GM12878 (cell line): ENCODE measurements at regions not wholly inside any gene's neighbourhood (a gene's known extent, or its start where the extent isn't known, plus 50 kb on each side); places are given as distances from the start of the nearest gene placed in this dataset.

Experiments
- ATAC-seq: fragments of 200-7000 bp; cut with Tn5 transposase; 3 replicates; pipeline ENCODE4 v1.9.1; 2020; ENCODE audit warnings: mild to moderate bottlenecking, moderate library complexity
- BruUV-seq: library from RNA; stranded (reverse); fragments of 400-500 nt; replicated peaks from 2 replicates; lab custom pipeline; 2021; lab: Mats Ljungman, UMichigan
- CTCF ChIA-PET: fragments of 300-600 bp; sonication (Branson Sonifier 250); formaldehyde crosslinking; extraction: SDS; loops from one replicate; lab custom pipeline; 2021; ENCODE audit warnings: inconsistent platforms; lab: Yijun Ruan, JAX
- POLR2A ChIA-PET: fragments of 350-600 bp; formaldehyde crosslinking; extraction: SDS; loops from one replicate; lab custom pipeline; 2021; ENCODE audit warnings: inconsistent platforms; lab: Charles Lee
- RAD21 ChIA-PET: fragments of 300-600 bp; sonication (Branson Sonifier 250); formaldehyde crosslinking; loops from one replicate; lab custom pipeline; 2023; ENCODE audit warnings: antibody characterized with exemption; ENCODE audit not compliant: unreplicated experiment; lab: Charles Lee
- SMC1A ChIA-PET: fragments of 300-600 bp; sonication (Branson Sonifier 250); formaldehyde crosslinking; loops from one replicate; lab custom pipeline; 2023; ENCODE audit not compliant: unreplicated experiment, uncharacterized antibody; lab: Charles Lee
- DNase-seq: peaks from one replicate; pipeline ENCODE4 v3.0.0-alpha.2; 2011; ENCODE audit warnings: low read depth, low spot score
- FAIRE-seq: peaks from 3 replicates; lab custom pipeline; 2011; peaks lifted over from hg19 to GRCh38; lab: Jason Lieb, UNC
- H2AFZ ChIP-seq: 2 replicates; pipeline ENCODE4 v1.6.0; 2011; ENCODE audit warnings: low read depth, low read length, control low read depth; ENCODE audit not compliant: control insufficient read depth
- H3K27ac ChIP-seq: 2 replicates; pipeline ENCODE4 v1.5.1; 2011; ENCODE audit warnings: control low read depth; ENCODE audit not compliant: control insufficient read depth, insufficient read depth
- H3K27me3 ChIP-seq, 2 experiments: replicated peaks in 1 of 2; 2 replicates each; pipeline versions ENCODE4 v1.6.0 to v1.6.1; 2011; ENCODE audit warnings: low read length in 1 of 2; ENCODE audit not compliant: control insufficient read depth in 2 of 2, insufficient read depth in 2 of 2
- H3K36me3 ChIP-seq, 2 experiments: 2 replicates each; pipeline ENCODE4 v1.5.1; 2011; ENCODE audit warnings: low read length in 1 of 2; ENCODE audit not compliant: control insufficient read depth in 2 of 2, insufficient read depth in 2 of 2
- H3K4me1 ChIP-seq: 2 replicates; pipeline ENCODE4 v1.6.1; 2011; ENCODE audit warnings: mild to moderate bottlenecking, low read length, moderate library complexity, mixed read lengths; ENCODE audit not compliant: control insufficient read depth, insufficient read depth
- H3K4me2 ChIP-seq: 2 replicates; pipeline ENCODE4 v1.6.0; 2011; ENCODE audit warnings: control low read depth; ENCODE audit not compliant: control insufficient read depth, insufficient read depth
- H3K4me3 ChIP-seq: fragments of 200-600 bp; sonication (generic); 2 replicates; pipeline ENCODE4 v1.5.1; 2016
- H3K79me2 ChIP-seq: 2 replicates; pipeline ENCODE4 v1.6.0; 2011; ENCODE audit warnings: low read length; ENCODE audit not compliant: control insufficient read depth, insufficient read depth
- H3K9ac ChIP-seq: 2 replicates; pipeline ENCODE4 v1.8.0; 2011; ENCODE audit warnings: low read length, control low read depth, mixed read lengths; ENCODE audit not compliant: control insufficient read depth, insufficient read depth
- H3K9me3 ChIP-seq: replicated peaks from 3 replicates; pipeline ENCODE4 v1.5.1; 2011; ENCODE audit warnings: mild to moderate bottlenecking, low read length; ENCODE audit not compliant: control insufficient read depth, insufficient read depth
- H4K20me1 ChIP-seq: 2 replicates; pipeline ENCODE4 v1.6.0; 2011; ENCODE audit not compliant: control insufficient read depth, insufficient read depth
- CEBPB ChIP-seq, 2 experiments: fragments of 150-350 bp in 1 of 2; IDR thresholded peaks; 2 replicates each; pipeline ENCODE4 v1.6.1; 2012 to 2014; ENCODE audit warnings: low read depth in 2 of 2, low read length in 2 of 2, borderline replicate concordance in 1 of 2, inconsistent platforms in 1 of 2
- CHD1 ChIP-seq: IDR thresholded peaks from 2 replicates; pipeline ENCODE4 v1.6.1; 2012; ENCODE audit warnings: low read depth, low read length, improper control_type of control experiment
- CHD2 ChIP-seq: IDR thresholded peaks from 2 replicates; pipeline ENCODE4 v1.6.1; 2011; ENCODE audit warnings: low read depth, low read length, improper control_type of control experiment, borderline replicate concordance
- EP300 ChIP-seq, 2 experiments: fragments of 150-350 bp in 1 of 2; IDR thresholded peaks; 2 replicates each; pipeline ENCODE4 v1.6.1; 2011 to 2012; ENCODE audit warnings: low read depth in 2 of 2, low read length in 2 of 2, borderline replicate concordance in 1 of 2, improper control_type of control experiment in 1 of 2, inconsistent platforms in 1 of 2; ENCODE audit not compliant: control insufficient read depth in 1 of 2
- FOXM1 ChIP-seq: IDR thresholded peaks from 2 replicates; pipeline ENCODE4 v1.6.1; 2012; ENCODE audit warnings: low read depth, mild to moderate bottlenecking, inconsistent platforms, low read length, moderate library complexity
- HSF1 ChIP-seq: fragments of 150-350 bp; IDR thresholded peaks from 2 replicates; pipeline ENCODE4 v1.6.1; 2014; ENCODE audit warnings: mild to moderate bottlenecking, low read depth, low read length
- MYB ChIP-seq: fragments of 150-350 bp; IDR thresholded peaks from 2 replicates; pipeline ENCODE4 v1.6.1; 2014; ENCODE audit warnings: mild to moderate bottlenecking, low read depth, low read length, borderline replicate concordance
- NFIC ChIP-seq: IDR thresholded peaks from 2 replicates; pipeline ENCODE4 v1.6.1; 2012; ENCODE audit warnings: low read depth, mild to moderate bottlenecking, inconsistent platforms, low read length, moderate library complexity
- REST ChIP-seq: IDR thresholded peaks from 2 replicates; pipeline ENCODE4 v1.6.1; 2012; ENCODE audit warnings: mild to moderate bottlenecking, low read depth, low read length
- RFX5 ChIP-seq: IDR thresholded peaks from 2 replicates; pipeline ENCODE4 v1.6.1; 2011; ENCODE audit warnings: low read depth, low read length, improper control_type of control experiment
- SIN3A ChIP-seq: IDR thresholded peaks from 2 replicates; pipeline ENCODE4 v1.6.1; 2012; ENCODE audit warnings: low read depth, low read length, improper control_type of control experiment
- ZBTB40 ChIP-seq: fragments of 450-650 bp; IDR thresholded peaks from 2 replicates; pipeline ENCODE4 v1.6.1; 2016; ENCODE audit warnings: mild to moderate bottlenecking, moderate library complexity, borderline replicate concordance
- WGBS: methylation state at CpG from one replicate; pipeline ENCODE4 v1.1.6; 2016; ENCODE audit warnings: low lambda C conversion rate; ENCODE audit not compliant: insufficient replicate concordance, insufficient coverage; ENCODE audit errors: missing lambda C conversion rate; 5-methylcytosine and 5-hydroxymethylcytosine counted together
- in situ Hi-C: fragments of 300-500 bp; cut with MboI; formaldehyde crosslinking; loops from 9 replicates; pipeline ENCODE4 v1.14.3; 2018; ENCODE audit warnings: mixed read lengths
- intact Hi-C: fragments of 100-400 bp; cut with micrococcal nuclease; formaldehyde crosslinking; loops from one replicate; pipeline ENCODE4 v1.14.2; 2022; ENCODE audit not compliant: unreplicated experiment

- TF ChIP-seq MYB (no peak), NFIC (no peak), SIN3A (no peak)
Observed at GRCh38 chr6:169911264-169912263, 160.1 kb downstream of the ERMARD start (continued).

GRCh38 chr6:169909113-169909512 lies 157.7 kb downstream of the ERMARD start:
- no peaks in the 10 kb centered on the region for H3K27me3 ChIP-seq
- no peak for FAIRE-seq
- H3K79me2 ChIP-seq = no peaks in the 10 kb centered on the region
- intact Hi-C loops = no loop called here
- in situ Hi-C loops = no loop called here
- no peaks in the 10 kb centered on the region for H3K4me1 ChIP-seq
- no peak for DNase-seq
- ChIA-PET POLR2A (no interaction called here), SMC1A (no interaction called here), CTCF (no interaction called here), RAD21 (no interaction called here)
- H4K20me1 ChIP-seq = no peaks in the 10 kb centered on the region
- no peak overlapping the region for H3K9ac ChIP-seq
- BruUV-seq = no TSS peak
- H3K36me3 ChIP-seq = no peaks in the 10 kb centered on the region
- H3K27ac ChIP-seq = no peak overlapping the region
- no peak overlapping the region for H3K4me2 ChIP-seq
- WGBS = 8% methylated on average over 7 of the region's 7 CpGs
- no peak overlapping the region for H3K4me3 ChIP-seq
- ATAC-seq = no peak
- no peaks in the 10 kb centered on the region; the same call in 2 of the 3 replicates for H3K9me3 ChIP-seq
- no peak overlapping the region for H2AFZ ChIP-seq
- no peak for TF ChIP-seq RFX5
- no peak for TF ChIP-seq HSF1
- TF ChIP-seq CHD1 = no peak
- no peak for TF ChIP-seq CHD2
- TF ChIP-seq EP300 (IDR thresholded peaks at IDR 0.05; ENCODE audit: borderline replicate concordance in 1 of 2, control insufficient read depth in 1 of 2, low read depth in 2 of 2, low read length in 2 of 2) = no peak
- TF ChIP-seq FOXM1 = no peak
- no peak for TF ChIP-seq CEBPB (IDR thresholded peaks at IDR 0.05; ENCODE audit: borderline replicate concordance in 1 of 2, low read depth in 2 of 2, low read length in 2 of 2)
- no peak for TF ChIP-seq ZBTB40
- no peak for TF ChIP-seq REST
